B cell (primary cell): ENCODE measurements at regions not wholly inside any gene's neighbourhood (a gene's known extent, or its start where the extent isn't known, plus 50 kb on each side); places are given as distances from the start of the nearest gene placed in this dataset.

Experiments
- ATAC-seq: fragments of 200-7000 bp; cut with Tn5 transposase; one replicate; pipeline ENCODE4 v1.10.0; 2021; ENCODE audit warnings: low read depth, mild to moderate bottlenecking, moderate number of reproducible peaks, moderate library complexity
- CTCF ChIA-PET: fragments of 350-600 bp; sonication (Branson Sonifier 250); formaldehyde crosslinking; loops from one replicate; lab custom pipeline; 2021; ENCODE audit warnings: antibody characterized with exemption, inconsistent platforms; lab: Charles Lee
- POLR2A ChIA-PET: fragments of 350-600 bp; sonication (Branson Sonifier 250); formaldehyde crosslinking; loops from one replicate; lab custom pipeline; 2021; ENCODE audit warnings: antibody characterized with exemption; lab: Charles Lee
- DNase-seq: peaks from one replicate; pipeline ENCODE4 v3.0.0; 2013
- H2AFZ ChIP-seq: 2 replicates; pipeline ENCODE4 v1.6.1; 2012; ENCODE audit warnings: mild to moderate bottlenecking, low read depth, low read length; ENCODE audit not compliant: insufficient read depth, poor library complexity, severe bottlenecking
- H3K27ac ChIP-seq, 2 donors: 1 replicate in 1 of 2; 2 replicates in 1 of 2; pipeline ENCODE4 v1.5.1; 2012 to 2013; ENCODE audit warnings: low read length in 2 of 2, mild to moderate bottlenecking in 2 of 2, moderate library complexity in 1 of 2
- H3K27me3 ChIP-seq, 4 experiments: fragments of 200-600 bp in 1 of 4; sonication (generic) in 1 of 4; replicated peaks in 1 of 4; 1 replicate in 2 of 4; 2 replicates in 2 of 4; pipeline versions ENCODE4 v1.6.1 to v1.7.0; 2013 to 2016; ENCODE audit warnings: low read length in 3 of 4, mild to moderate bottlenecking in 2 of 4, mixed read lengths in 1 of 4, moderate library complexity in 1 of 4; ENCODE audit not compliant: insufficient read depth in 4 of 4, control insufficient read depth in 3 of 4; ENCODE audit errors: control extremely low read depth in 1 of 4
- H3K36me3 ChIP-seq, 2 experiments: replicated peaks in 1 of 2; 1 replicate in 1 of 2; 2 replicates in 1 of 2; pipeline versions ENCODE4 v1.6.1 to v1.7.1; 2013; ENCODE audit warnings: low read length in 1 of 2; ENCODE audit not compliant: insufficient read depth in 2 of 2, control insufficient read depth in 1 of 2; ENCODE audit errors: control extremely low read depth in 1 of 2, extremely low read depth in 1 of 2
- H3K4me1 ChIP-seq, 2 donors: fragments of 200-600 bp in 1 of 2; sonication (generic) in 1 of 2; 1 replicate in 1 of 2; 2 replicates in 1 of 2; pipeline versions ENCODE4 v1.5.1 to v1.6.1; 2013 to 2017; ENCODE audit warnings: low read length in 2 of 2; ENCODE audit not compliant: control insufficient read depth in 2 of 2, insufficient read depth in 2 of 2
- H3K4me2 ChIP-seq: replicated peaks from 2 replicates; pipeline ENCODE3; 2012; ENCODE audit warnings: mild to moderate bottlenecking, low read depth, low read length; ENCODE audit not compliant: poor library complexity, severe bottlenecking
- H3K4me3 ChIP-seq, 5 experiments: fragments of 200-600 bp in 1 of 5; sonication (generic) in 1 of 5; 1 replicate in 3 of 5; 2 replicates in 2 of 5; pipeline versions ENCODE4 v1.5.1 to v1.7.0; 2011 to 2016; ENCODE audit warnings: low read length in 4 of 5, mild to moderate bottlenecking in 4 of 5, low read depth in 2 of 5, control low read depth in 1 of 5, moderate library complexity in 1 of 5; ENCODE audit not compliant: insufficient read depth in 1 of 5; ENCODE audit errors: control extremely low read depth in 1 of 5, extremely low read depth in 1 of 5
- H3K79me2 ChIP-seq: fragments of 200-600 bp; sonication (generic); one replicate; pipeline ENCODE4 v1.6.0; 2016; ENCODE audit warnings: low read length; ENCODE audit not compliant: control insufficient read depth, insufficient read depth
- H3K9ac ChIP-seq: fragments of 200-600 bp; sonication (generic); 2 replicates; pipeline ENCODE4 v1.6.1; 2017; ENCODE audit warnings: mild to moderate bottlenecking, low read length, moderate library complexity
- H3K9me3 ChIP-seq, 3 donors: one replicate each; pipeline versions ENCODE4 v1.6.1 to v1.7.1; 2013; ENCODE audit warnings: low read length in 2 of 3; ENCODE audit not compliant: control insufficient read depth in 2 of 3, insufficient read depth in 1 of 3; ENCODE audit errors: control extremely low read depth in 1 of 3
- H4K20me1 ChIP-seq: 2 replicates; pipeline ENCODE4 v1.6.0; 2012; ENCODE audit warnings: mild to moderate bottlenecking, low read length; ENCODE audit not compliant: insufficient read depth, control insufficient read depth, poor library complexity, severe bottlenecking
- H3K27ac Mint-ChIP-seq: one replicate; pipeline ENCODE4 v1.8.0; 2021; ENCODE audit warnings: mixed read lengths
- H3K27me3 Mint-ChIP-seq: one replicate; pipeline ENCODE4 v1.8.0; 2021; ENCODE audit warnings: mixed read lengths
- H3K4me1 Mint-ChIP-seq: one replicate; pipeline ENCODE4 v1.8.0; 2021; ENCODE audit warnings: mixed read lengths
- H3K4me3 Mint-ChIP-seq: one replicate; pipeline ENCODE4 v1.8.0; 2021; ENCODE audit warnings: mixed read lengths
- H3K9me3 Mint-ChIP-seq: one replicate; pipeline ENCODE4 v1.8.0; 2022; ENCODE audit warnings: mixed read lengths; ENCODE audit not compliant: insufficient read depth
- CTCF ChIP-seq: fragments of 200-600 bp; IDR thresholded peaks from one replicate; pipeline ENCODE4 v1.8.0; 2022; ENCODE audit warnings: antibody characterized with exemption, mild to moderate bottlenecking
- EZH2 ChIP-seq: IDR thresholded peaks from 2 replicates; pipeline ENCODE4 v1.6.1; 2012; ENCODE audit warnings: borderline replicate concordance, low read depth, mild to moderate bottlenecking, moderate library complexity, low read length; ENCODE audit not compliant: insufficient read depth, poor library complexity, severe bottlenecking
- WGBS: methylation state at CpG from one replicate; pipeline ENCODE4 v1.1.5; 2013; ENCODE audit warnings: missing lambda C conversion rate; ENCODE audit not compliant: insufficient coverage; 5-methylcytosine and 5-hydroxymethylcytosine counted together
- intact Hi-C: fragments of 100-400 bp; cut with micrococcal nuclease; formaldehyde crosslinking; loops from one replicate; pipeline ENCODE4 v1.10.0; 2022

GRCh38 chr1:38231941-38232340, 185.3 kb upstream of the POU3F1 start:
- H3K9me3 ChIP-seq, result peaks cover 0 to 3% (median 0%) of the 10 kb centered on the region in 3 donors
- no peak for DNase-seq
- TF ChIP-seq CTCF (no peak), EZH2 (no peak)
- no peaks in the 10 kb centered on the region for H3K36me3 ChIP-seq
- no peak overlapping the region for H2AFZ ChIP-seq
- Mint-ChIP-seq H3K9me3 (no peaks in the 10 kb centered on the region), H3K27me3 (peaks cover 7% of the 10 kb centered on the region), H3K4me1 (no peaks in the 10 kb centered on the region), H3K27ac (no peak overlapping the region), H3K4me3 (no peak overlapping the region)
- H3K79me2 ChIP-seq, result no peaks in the 10 kb centered on the region
- CTCF ChIA-PET, result no interaction called here
- H4K20me1 ChIP-seq, result no peaks in the 10 kb centered on the region
- no peak overlapping the region for H3K4me3 ChIP-seq
- intact Hi-C loops, result no loop called here
- H3K27ac ChIP-seq, result no peak overlapping the region
- ATAC-seq, result no peak
- peaks cover 0 to 5% (median 0%) of the 10 kb centered on the region in 4 experiments for H3K27me3 ChIP-seq
- no peaks in the 10 kb centered on the region for H3K4me1 ChIP-seq
- POLR2A ChIA-PET, result no interaction called here
- H3K9ac ChIP-seq, result no peak overlapping the region
- WGBS, result 100% methylated on average over 1 of the region's 1 CpG
- H3K4me2 ChIP-seq, result no peak overlapping the region

GRCh38 chr1:38228718-38229117, 182.1 kb upstream of the POU3F1 start:
- TF ChIP-seq CTCF, result no peak
- H3K9me3 Mint-ChIP-seq, result no peaks in the 10 kb centered on the region
- H3K9me3 ChIP-seq, result peaks cover 0 to 3% (median 0%) of the 10 kb centered on the region in 3 donors
- no peaks in the 10 kb centered on the region for H3K4me1 Mint-ChIP-seq
- no peaks in the 10 kb centered on the region for H3K27me3 Mint-ChIP-seq
- CTCF ChIA-PET, result no interaction called here
- DNase-seq, result no peak
- no peaks in the 10 kb centered on the region for H4K20me1 ChIP-seq
- no peaks in the 10 kb centered on the region for H3K27me3 ChIP-seq
- H3K27ac ChIP-seq, result no peak overlapping the region
- no peak overlapping the region for H3K9ac ChIP-seq
- 79% methylated on average over 2 of the region's 3 CpGs for WGBS
- ATAC-seq, result no peak
- no peak overlapping the region for H3K27ac Mint-ChIP-seq
- POLR2A ChIA-PET, result no interaction called here
- H3K4me3 ChIP-seq, result no peak overlapping the region
- intact Hi-C loops, result no loop called here
- H2AFZ ChIP-seq, result no peak overlapping the region
- no peaks in the 10 kb centered on the region for H3K36me3 ChIP-seq
- no peaks in the 10 kb centered on the region for H3K79me2 ChIP-seq
- no peaks in the 10 kb centered on the region for H3K4me1 ChIP-seq
- no peak overlapping the region for H3K4me3 Mint-ChIP-seq
- no peak overlapping the region for H3K4me2 ChIP-seq
